Left lung (tissue), 4 donors: ENCODE measurements at regions not wholly inside any gene's neighbourhood (a gene's known extent, or its start where the extent isn't known, plus 50 kb on each side); places are given as distances from the start of the nearest gene placed in this dataset.

Experiments
- ATAC-seq: fragments of 200-7000 bp; cut with Tn5 transposase; one replicate; pipeline ENCODE4 v1.9.1; 2020; ENCODE audit warnings: moderate library complexity
- DNase-seq, 4 donors: peaks; one replicate each; pipeline ENCODE4 v3.0.0-alpha.2; 2013 to 2020
- H3K27ac ChIP-seq, 2 donors: fragments of 200-600 bp; sonication (generic) in 1 of 2; one replicate each; pipeline versions ENCODE4 v1.5.0 to v1.8.0; 2020 to 2021
- H3K27me3 ChIP-seq, 2 donors: fragments of 200-600 bp; sonication (generic) in 1 of 2; one replicate each; pipeline versions ENCODE4 v1.5.0 to v1.8.0; 2020 to 2021
- H3K36me3 ChIP-seq, 2 donors: fragments of 200-600 bp; sonication (generic) in 1 of 2; one replicate each; pipeline versions ENCODE4 v1.5.0 to v1.8.0; 2020 to 2021
- H3K4me1 ChIP-seq, 2 donors: fragments of 200-600 bp; one replicate each; pipeline ENCODE4 v1.8.0; 2021
- H3K4me3 ChIP-seq, 2 donors: fragments of 200-600 bp; sonication (generic) in 1 of 2; one replicate each; pipeline versions ENCODE4 v1.5.0 to v1.8.0; 2020 to 2021; ENCODE audit warnings: mild to moderate bottlenecking in 1 of 2
- H3K9me3 ChIP-seq, 2 donors: fragments of 200-600 bp; sonication (generic) in 1 of 2; one replicate each; pipeline versions ENCODE4 v1.5.0 to v1.8.0; 2020 to 2021
- CTCF ChIP-seq, 2 donors: fragments of 200-600 bp; sonication (generic) in 1 of 2; IDR thresholded peaks; one replicate each; pipeline versions ENCODE4 v1.5.0 to v1.8.0; 2021; ENCODE audit warnings: antibody characterized with exemption in 2 of 2
- intact Hi-C, 2 donors: fragments of 100-400 bp; cut with DNase I; formaldehyde crosslinking; loops; one replicate each; pipeline versions ENCODE4 v1.11.2 to v1.14.2; 2022
- donor health status: DM: no; HTN: yes; CAD: no.
- donor health status: DM: no; HTN: no; CAD: no.

- H3K4me1 ChIP-seq = no peaks in the 10 kb centered on the region
- intact Hi-C loops = no loop called here
- TF ChIP-seq CTCF (IDR thresholded peaks at IDR 0.05) = no peak
- DNase-seq (no peak), ATAC-seq (no peak)
- no peaks in the 10 kb centered on the region for H3K36me3 ChIP-seq
- H3K27me3 ChIP-seq = no peaks in the 10 kb centered on the region
- H3K27ac ChIP-seq = no peak overlapping the region
- no peak overlapping the region for H3K4me3 ChIP-seq
- H3K9me3 ChIP-seq = peaks cover 0 to 4% of the 10 kb centered on the region in 2 donors
These were observed 55.3 kb upstream of the ERCC4 start for GRCh38 chr16:13864689-13865088.

GRCh38 chr16:13866073-13866472, 53.9 kb upstream of the ERCC4 start:
- Histone ChIP-seq H3K27me3 (no peaks in the 10 kb centered on the region), H3K4me3 (no peak overlapping the region), H3K36me3 (no peaks in the 10 kb centered on the region), H3K27ac (no peak overlapping the region), H3K4me1 (no peaks in the 10 kb centered on the region), H3K9me3 (peaks cover 0 to 4% of the 10 kb centered on the region in 2 donors)
- ATAC-seq (peak; percentile 99), DNase-seq (peak in 3 of 4 donors; percentile 12 to 63 (median 58))
- TF ChIP-seq CTCF (IDR thresholded peaks at IDR 0.05) = peak; percentile 59 to 68
- intact Hi-C loops = no loop called here
